GM23338 (cell line): ENCODE measurements at regions not wholly inside any gene's neighbourhood (a gene's known extent, or its start where the extent isn't known, plus 50 kb on each side); places are given as distances from the start of the nearest gene placed in this dataset.

Source experiments
- ATAC-seq: fragments of 200-7000 bp; cut with Tn5 transposase; 3 replicates; pipeline ENCODE4 v1.9.1; 2020
- DNase-seq: peaks from one replicate; pipeline ENCODE4 v3.0.0-alpha.2; 2015; ENCODE audit warnings: low spot score
- H2AFZ ChIP-seq: fragments of 200-600 bp; sonication (generic); 2 replicates; pipeline ENCODE4 v1.8.0; 2016; ENCODE audit warnings: antibody characterized with exemption, mild to moderate bottlenecking, moderate library complexity
- H3F3A ChIP-seq: fragments of 200-600 bp; sonication (generic); replicated peaks from 2 replicates; pipeline ENCODE4 v1.8.0; 2017; ENCODE audit warnings: antibody characterized with exemption, mixed run types, low read depth
- H3K27ac ChIP-seq: fragments of 200-600 bp; sonication (generic); 2 replicates; pipeline ENCODE4 v1.6.1; 2016; ENCODE audit warnings: low read depth
- H3K27me3 ChIP-seq: fragments of 200-600 bp; sonication (generic); 2 replicates; pipeline ENCODE4 v1.8.0; 2016; ENCODE audit warnings: mild to moderate bottlenecking, mixed run types, moderate library complexity; ENCODE audit not compliant: insufficient read depth
- H3K36me3 ChIP-seq: fragments of 200-600 bp; sonication (generic); 2 replicates; pipeline ENCODE4 v1.8.0; 2016; ENCODE audit warnings: mild to moderate bottlenecking; ENCODE audit not compliant: insufficient read depth
- H3K4me1 ChIP-seq: fragments of 200-600 bp; sonication (generic); 2 replicates; pipeline ENCODE4 v1.8.0; 2016; ENCODE audit warnings: mild to moderate bottlenecking, moderate library complexity; ENCODE audit not compliant: insufficient read depth
- H3K4me2 ChIP-seq: fragments of 200-600 bp; sonication (generic); 2 replicates; pipeline ENCODE4 v1.7.1; 2017; ENCODE audit warnings: mixed run types
- H3K4me3 ChIP-seq: fragments of 200-600 bp; sonication (generic); 2 replicates; pipeline ENCODE4 v1.6.1; 2016; ENCODE audit warnings: mixed run types
- H3K79me2 ChIP-seq: fragments of 200-600 bp; sonication (generic); replicated peaks from 2 replicates; pipeline ENCODE4 v1.8.0; 2017; ENCODE audit warnings: mild to moderate bottlenecking; ENCODE audit not compliant: insufficient read depth
- H3K9me2 ChIP-seq: fragments of 200-600 bp; sonication (generic); 2 replicates; pipeline ENCODE4 v1.8.0; 2017; ENCODE audit not compliant: insufficient read depth
- H4K20me1 ChIP-seq: fragments of 200-600 bp; sonication (generic); replicated peaks from 2 replicates; pipeline ENCODE4 v1.8.0; 2017; ENCODE audit warnings: mild to moderate bottlenecking; ENCODE audit not compliant: insufficient read depth
- H3K27ac Mint-ChIP-seq: 2 replicates; pipeline ENCODE4 v1.8.0; 2020; ENCODE audit warnings: inconsistent platforms, mild to moderate bottlenecking, moderate library complexity, mixed read lengths
- H3K27me3 Mint-ChIP-seq: 3 replicates; pipeline ENCODE4 v1.8.0; 2022; ENCODE audit warnings: low read depth, mild to moderate bottlenecking, moderate library complexity, mixed read lengths, inconsistent platforms; ENCODE audit not compliant: insufficient read depth, poor library complexity
- H3K36me3 Mint-ChIP-seq: 3 replicates; pipeline ENCODE4 v1.8.0; 2021; ENCODE audit warnings: low read depth, mild to moderate bottlenecking, inconsistent platforms, moderate library complexity, mixed read lengths
- H3K4me1 Mint-ChIP-seq: 3 replicates; pipeline ENCODE4 v1.8.0; 2020; ENCODE audit warnings: mild to moderate bottlenecking, inconsistent platforms, mixed read lengths
- H3K4me3 Mint-ChIP-seq: 3 replicates; pipeline ENCODE4 v1.8.0; 2021; ENCODE audit warnings: moderate library complexity, mild to moderate bottlenecking, inconsistent platforms, mixed read lengths
- H3K9me3 Mint-ChIP-seq: 3 replicates; pipeline ENCODE4 v1.8.0; 2020; ENCODE audit warnings: moderate library complexity, mild to moderate bottlenecking, inconsistent platforms, mixed read lengths
- CREB1 ChIP-seq: fragments of 250-450 bp; sonication (Bioruptor Pico); IDR thresholded peaks from 2 replicates; pipeline ENCODE4 v1.5.0; 2020; ENCODE audit warnings: low read depth, mild to moderate bottlenecking, moderate library complexity
- EZH2phosphoT487 ChIP-seq: fragments of 200-600 bp; sonication (generic); IDR thresholded peaks from one replicate; pipeline ENCODE4 v1.8.1; 2018; ENCODE audit warnings: antibody characterized with exemption; ENCODE audit not compliant: unreplicated experiment
- JUNB ChIP-seq: IDR thresholded peaks from one replicate; pipeline ENCODE4 v1.6.1; 2016; ENCODE audit warnings: antibody characterized with exemption; ENCODE audit not compliant: unreplicated experiment
- POLR2AphosphoS5 ChIP-seq: IDR thresholded peaks from 2 replicates; pipeline ENCODE4 v1.6.1; 2016; ENCODE audit warnings: antibody characterized with exemption, low read depth
- ZNF114 ChIP-seq: fragments of 250-450 bp; sonication (Bioruptor Pico); IDR thresholded peaks from 2 replicates; pipeline ENCODE4 v1.5.0; 2020; ENCODE audit warnings: mild to moderate bottlenecking, moderate library complexity
- ZNF331 ChIP-seq: fragments of 250-450 bp; sonication (Bioruptor Pico); IDR thresholded peaks from 2 replicates; pipeline ENCODE4 v1.5.0; 2020; ENCODE audit warnings: low read depth, mild to moderate bottlenecking, moderate library complexity
- TF ChIP-seq, protein P1 (sequence below): IDR thresholded peaks from 2 replicates; pipeline ENCODE4 v1.6.1; 2016; ENCODE audit warnings: antibody characterized with exemption
- TF ChIP-seq, protein P2 (sequence below), 2 experiments: fragments of 200-600 bp in 1 of 2; sonication (generic) in 1 of 2; conservative IDR thresholded peaks; 2 replicates each; pipeline versions ENCODE4 v1.5.1 to v1.6.1; 2016 to 2017; ENCODE audit warnings: antibody characterized with exemption in 2 of 2, low read depth in 2 of 2, mild to moderate bottlenecking in 2 of 2, moderate library complexity in 1 of 2
- TF ChIP-seq, protein P3 (sequence below): fragments of 250-450 bp; sonication (Bioruptor Pico); IDR thresholded peaks from 2 replicates; pipeline ENCODE4 v1.5.0; 2020; ENCODE audit warnings: mild to moderate bottlenecking, moderate library complexity

DNA sequence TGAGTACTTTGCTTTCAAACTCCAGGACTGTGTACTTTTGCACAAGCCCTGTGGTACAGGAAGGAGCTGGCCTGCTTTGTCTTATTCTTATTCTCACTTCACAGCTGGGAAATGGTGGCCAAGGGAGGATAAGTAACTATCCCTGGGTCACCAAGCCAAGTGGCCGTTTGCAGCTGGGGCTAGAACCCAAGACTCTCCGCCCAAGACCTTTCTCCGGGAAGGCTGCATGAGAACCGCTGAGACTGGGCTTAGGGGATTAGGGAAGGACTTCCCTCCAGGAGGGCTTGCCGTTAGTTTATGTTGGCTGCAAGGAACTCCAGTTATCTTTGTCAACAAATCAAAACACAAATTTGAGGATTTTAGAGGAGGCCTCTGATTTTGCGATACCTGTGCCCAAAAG, 109.5 kb upstream of the ADRA1D start:
- Histone ChIP-seq H4K20me1 (no peaks in the 10 kb centered on the region), H3K4me1 (no peaks in the 10 kb centered on the region), H3K4me2 (no peak overlapping the region), H3K36me3 (no peaks in the 10 kb centered on the region), H3K4me3 (no peak overlapping the region), H2AFZ (no peak overlapping the region), H3K79me2 (no peaks in the 10 kb centered on the region), H3K9me2 (no peaks in the 10 kb centered on the region), H3F3A (no peaks in the 10 kb centered on the region), H3K27ac (no peak overlapping the region), H3K27me3 (no peaks in the 10 kb centered on the region)
- Mint-ChIP-seq H3K27ac (no peak overlapping the region), H3K4me3 (no peak overlapping the region), H3K4me1 (no peaks in the 10 kb centered on the region), H3K36me3 (no peaks in the 10 kb centered on the region), H3K9me3 (no peaks in the 10 kb centered on the region), H3K27me3 (peaks cover 2% of the 10 kb centered on the region)
- TF ChIP-seq CREB1: no peak
- TF ChIP-seq ZNF114 (CRISPR knock-in tag): no peak
- no peak for TF ChIP-seq ZNF331 (CRISPR knock-in tag)
- no peak for TF ChIP-seq POLR2AphosphoS5
- no peak for TF ChIP-seq EZH2phosphoT487
- no peak for TF ChIP-seq JUNB
- TF ChIP-seq, protein P1, sequence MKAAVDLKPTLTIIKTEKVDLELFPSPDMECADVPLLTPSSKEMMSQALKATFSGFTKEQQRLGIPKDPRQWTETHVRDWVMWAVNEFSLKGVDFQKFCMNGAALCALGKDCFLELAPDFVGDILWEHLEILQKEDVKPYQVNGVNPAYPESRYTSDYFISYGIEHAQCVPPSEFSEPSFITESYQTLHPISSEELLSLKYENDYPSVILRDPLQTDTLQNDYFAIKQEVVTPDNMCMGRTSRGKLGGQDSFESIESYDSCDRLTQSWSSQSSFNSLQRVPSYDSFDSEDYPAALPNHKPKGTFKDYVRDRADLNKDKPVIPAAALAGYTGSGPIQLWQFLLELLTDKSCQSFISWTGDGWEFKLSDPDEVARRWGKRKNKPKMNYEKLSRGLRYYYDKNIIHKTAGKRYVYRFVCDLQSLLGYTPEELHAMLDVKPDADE: no peak
- TF ChIP-seq, protein P2, sequence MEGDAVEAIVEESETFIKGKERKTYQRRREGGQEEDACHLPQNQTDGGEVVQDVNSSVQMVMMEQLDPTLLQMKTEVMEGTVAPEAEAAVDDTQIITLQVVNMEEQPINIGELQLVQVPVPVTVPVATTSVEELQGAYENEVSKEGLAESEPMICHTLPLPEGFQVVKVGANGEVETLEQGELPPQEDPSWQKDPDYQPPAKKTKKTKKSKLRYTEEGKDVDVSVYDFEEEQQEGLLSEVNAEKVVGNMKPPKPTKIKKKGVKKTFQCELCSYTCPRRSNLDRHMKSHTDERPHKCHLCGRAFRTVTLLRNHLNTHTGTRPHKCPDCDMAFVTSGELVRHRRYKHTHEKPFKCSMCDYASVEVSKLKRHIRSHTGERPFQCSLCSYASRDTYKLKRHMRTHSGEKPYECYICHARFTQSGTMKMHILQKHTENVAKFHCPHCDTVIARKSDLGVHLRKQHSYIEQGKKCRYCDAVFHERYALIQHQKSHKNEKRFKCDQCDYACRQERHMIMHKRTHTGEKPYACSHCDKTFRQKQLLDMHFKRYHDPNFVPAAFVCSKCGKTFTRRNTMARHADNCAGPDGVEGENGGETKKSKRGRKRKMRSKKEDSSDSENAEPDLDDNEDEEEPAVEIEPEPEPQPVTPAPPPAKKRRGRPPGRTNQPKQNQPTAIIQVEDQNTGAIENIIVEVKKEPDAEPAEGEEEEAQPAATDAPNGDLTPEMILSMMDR (conservative IDR thresholded peaks at IDR 0.05; ENCODE audit: low read depth in 2 of 2): no peak
- no peak for ATAC-seq
- no peak for DNase-seq

DNA sequence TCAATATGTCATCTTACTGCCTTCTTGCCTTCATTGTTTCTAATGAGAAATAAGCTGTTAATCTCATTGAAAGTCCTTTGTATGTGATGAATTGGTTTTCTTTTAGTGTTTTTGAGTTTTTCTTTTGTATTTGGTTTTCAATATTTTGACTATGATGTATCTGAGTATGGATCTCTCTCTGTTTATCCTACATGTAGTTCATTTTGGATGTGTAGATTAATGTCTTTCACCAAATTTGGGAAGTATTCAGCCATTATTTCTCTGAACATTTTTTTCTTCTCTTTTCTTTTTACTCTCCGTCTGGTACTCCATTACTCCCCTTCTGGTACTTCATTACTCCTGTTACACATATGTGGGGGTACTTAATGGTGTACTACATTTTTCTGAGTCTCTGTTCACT, 103.3 kb upstream of the ADRA1D start:
- Histone ChIP-seq H4K20me1 (no peaks in the 10 kb centered on the region), H3K79me2 (no peaks in the 10 kb centered on the region), H3K36me3 (no peaks in the 10 kb centered on the region), H3K27ac (no peak overlapping the region), H3K4me1 (no peaks in the 10 kb centered on the region), H3F3A (no peaks in the 10 kb centered on the region), H3K4me2 (no peak overlapping the region), H3K9me2 (no peaks in the 10 kb centered on the region), H2AFZ (no peak overlapping the region), H3K4me3 (no peak overlapping the region), H3K27me3 (no peaks in the 10 kb centered on the region)
- ATAC-seq: no peak
- Mint-ChIP-seq H3K27ac (no peak overlapping the region), H3K27me3 (no peaks in the 10 kb centered on the region), H3K4me1 (no peaks in the 10 kb centered on the region), H3K36me3 (no peaks in the 10 kb centered on the region), H3K9me3 (no peaks in the 10 kb centered on the region), H3K4me3 (no peak overlapping the region)
- DNase-seq: no peak
- TF ChIP-seq, protein P1: no peak
- no peak for TF ChIP-seq ZNF114 (CRISPR knock-in tag)
- TF ChIP-seq EZH2phosphoT487: no peak
- TF ChIP-seq, protein P3, sequence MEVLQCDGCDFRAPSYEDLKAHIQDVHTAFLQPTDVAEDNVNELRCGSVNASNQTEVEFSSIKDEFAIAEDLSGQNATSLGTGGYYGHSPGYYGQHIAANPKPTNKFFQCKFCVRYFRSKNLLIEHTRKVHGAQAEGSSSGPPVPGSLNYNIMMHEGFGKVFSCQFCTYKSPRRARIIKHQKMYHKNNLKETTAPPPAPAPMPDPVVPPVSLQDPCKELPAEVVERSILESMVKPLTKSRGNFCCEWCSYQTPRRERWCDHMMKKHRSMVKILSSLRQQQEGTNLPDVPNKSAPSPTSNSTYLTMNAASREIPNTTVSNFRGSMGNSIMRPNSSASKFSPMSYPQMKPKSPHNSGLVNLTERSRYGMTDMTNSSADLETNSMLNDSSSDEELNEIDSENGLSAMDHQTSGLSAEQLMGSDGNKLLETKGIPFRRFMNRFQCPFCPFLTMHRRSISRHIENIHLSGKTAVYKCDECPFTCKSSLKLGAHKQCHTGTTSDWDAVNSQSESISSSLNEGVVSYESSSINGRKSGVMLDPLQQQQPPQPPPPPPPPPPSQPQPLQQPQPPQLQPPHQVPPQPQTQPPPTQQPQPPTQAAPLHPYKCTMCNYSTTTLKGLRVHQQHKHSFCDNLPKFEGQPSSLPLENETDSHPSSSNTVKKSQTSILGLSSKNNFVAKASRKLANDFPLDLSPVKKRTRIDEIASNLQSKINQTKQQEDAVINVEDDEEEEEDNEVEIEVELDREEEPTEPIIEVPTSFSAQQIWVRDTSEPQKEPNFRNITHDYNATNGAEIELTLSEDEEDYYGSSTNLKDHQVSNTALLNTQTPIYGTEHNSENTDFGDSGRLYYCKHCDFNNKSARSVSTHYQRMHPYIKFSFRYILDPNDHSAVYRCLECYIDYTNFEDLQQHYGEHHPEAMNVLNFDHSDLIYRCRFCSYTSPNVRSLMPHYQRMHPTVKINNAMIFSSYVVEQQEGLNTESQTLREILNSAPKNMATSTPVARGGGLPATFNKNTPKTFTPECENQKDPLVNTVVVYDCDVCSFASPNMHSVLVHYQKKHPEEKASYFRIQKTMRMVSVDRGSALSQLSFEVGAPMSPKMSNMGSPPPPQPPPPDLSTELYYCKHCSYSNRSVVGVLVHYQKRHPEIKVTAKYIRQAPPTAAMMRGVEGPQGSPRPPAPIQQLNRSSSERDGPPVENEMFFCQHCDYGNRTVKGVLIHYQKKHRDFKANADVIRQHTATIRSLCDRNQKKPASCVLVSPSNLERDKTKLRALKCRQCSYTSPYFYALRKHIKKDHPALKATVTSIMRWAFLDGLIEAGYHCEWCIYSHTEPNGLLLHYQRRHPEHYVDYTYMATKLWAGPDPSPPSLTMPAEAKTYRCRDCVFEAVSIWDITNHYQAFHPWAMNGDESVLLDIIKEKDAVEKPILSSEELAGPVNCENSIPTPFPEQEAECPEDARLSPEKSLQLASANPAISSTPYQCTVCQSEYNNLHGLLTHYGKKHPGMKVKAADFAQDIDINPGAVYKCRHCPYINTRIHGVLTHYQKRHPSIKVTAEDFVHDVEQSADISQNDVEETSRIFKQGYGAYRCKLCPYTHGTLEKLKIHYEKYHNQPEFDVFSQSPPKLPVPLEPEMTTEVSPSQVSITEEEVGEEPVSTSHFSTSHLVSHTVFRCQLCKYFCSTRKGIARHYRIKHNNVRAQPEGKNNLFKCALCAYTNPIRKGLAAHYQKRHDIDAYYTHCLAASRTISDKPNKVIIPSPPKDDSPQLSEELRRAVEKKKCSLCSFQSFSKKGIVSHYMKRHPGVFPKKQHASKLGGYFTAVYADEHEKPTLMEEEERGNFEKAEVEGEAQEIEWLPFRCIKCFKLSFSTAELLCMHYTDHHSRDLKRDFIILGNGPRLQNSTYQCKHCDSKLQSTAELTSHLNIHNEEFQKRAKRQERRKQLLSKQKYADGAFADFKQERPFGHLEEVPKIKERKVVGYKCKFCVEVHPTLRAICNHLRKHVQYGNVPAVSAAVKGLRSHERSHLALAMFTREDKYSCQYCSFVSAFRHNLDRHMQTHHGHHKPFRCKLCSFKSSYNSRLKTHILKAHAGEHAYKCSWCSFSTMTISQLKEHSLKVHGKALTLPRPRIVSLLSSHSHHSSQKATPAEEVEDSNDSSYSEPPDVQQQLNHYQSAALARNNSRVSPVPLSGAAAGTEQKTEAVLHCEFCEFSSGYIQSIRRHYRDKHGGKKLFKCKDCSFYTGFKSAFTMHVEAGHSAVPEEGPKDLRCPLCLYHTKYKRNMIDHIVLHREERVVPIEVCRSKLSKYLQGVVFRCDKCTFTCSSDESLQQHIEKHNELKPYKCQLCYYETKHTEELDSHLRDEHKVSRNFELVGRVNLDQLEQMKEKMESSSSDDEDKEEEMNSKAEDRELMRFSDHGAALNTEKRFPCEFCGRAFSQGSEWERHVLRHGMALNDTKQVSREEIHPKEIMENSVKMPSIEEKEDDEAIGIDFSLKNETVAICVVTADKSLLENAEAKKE (CRISPR knock-in tag): no peak
- TF ChIP-seq ZNF331 (CRISPR knock-in tag): no peak
- no peak for TF ChIP-seq POLR2AphosphoS5
- TF ChIP-seq, protein P2 (conservative IDR thresholded peaks at IDR 0.05; ENCODE audit: low read depth in 2 of 2): no peak
